Body of pancreas (tissue), 4 donors: ENCODE measurements at regions not wholly inside any gene's neighbourhood (a gene's known extent, or its start where the extent isn't known, plus 50 kb on each side); places are given as distances from the start of the nearest gene placed in this dataset.

ENCODE experiments used
- POLR2A ChIP-seq, 3 donors: fragments of 450-650 bp; IDR thresholded peaks; one replicate each; pipeline ENCODE4 v1.6.1; 2016; ENCODE audit warnings: antibody characterized with exemption in 3 of 3, mild to moderate bottlenecking in 2 of 3
- TF ChIP-seq, protein P1 (sequence below), 7 experiments: fragments of 450-650 bp in 4 of 7; fragments of 200-600 bp in 3 of 7; sonication (generic) in 3 of 7; IDR thresholded peaks; one replicate each; pipeline ENCODE4 v1.5.1; 2016 to 2019; ENCODE audit warnings: antibody characterized with exemption in 7 of 7

DNA sequence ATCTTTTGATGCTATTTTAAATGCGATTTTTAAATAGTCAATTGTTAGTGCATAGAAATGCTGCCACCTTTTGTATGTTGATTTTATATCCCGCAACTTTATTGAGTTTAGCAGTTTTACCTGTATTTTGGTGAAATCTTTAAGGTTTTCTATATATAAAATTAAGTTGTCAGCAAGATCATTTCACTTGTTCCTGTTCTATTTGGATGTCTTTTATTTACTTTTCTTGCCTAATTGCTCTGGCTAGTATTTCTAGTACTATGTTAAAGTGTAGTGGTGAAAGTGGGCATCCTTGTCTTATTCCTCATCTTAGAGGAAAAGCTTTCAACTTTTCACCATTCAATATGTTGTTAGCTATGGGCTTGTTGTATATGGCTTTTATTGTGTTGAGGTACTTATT is 813.3 kb upstream of the CELF2 start:
- no peak for TF ChIP-seq POLR2A (IDR thresholded peaks at IDR 0.05)
- TF ChIP-seq, protein P1, sequence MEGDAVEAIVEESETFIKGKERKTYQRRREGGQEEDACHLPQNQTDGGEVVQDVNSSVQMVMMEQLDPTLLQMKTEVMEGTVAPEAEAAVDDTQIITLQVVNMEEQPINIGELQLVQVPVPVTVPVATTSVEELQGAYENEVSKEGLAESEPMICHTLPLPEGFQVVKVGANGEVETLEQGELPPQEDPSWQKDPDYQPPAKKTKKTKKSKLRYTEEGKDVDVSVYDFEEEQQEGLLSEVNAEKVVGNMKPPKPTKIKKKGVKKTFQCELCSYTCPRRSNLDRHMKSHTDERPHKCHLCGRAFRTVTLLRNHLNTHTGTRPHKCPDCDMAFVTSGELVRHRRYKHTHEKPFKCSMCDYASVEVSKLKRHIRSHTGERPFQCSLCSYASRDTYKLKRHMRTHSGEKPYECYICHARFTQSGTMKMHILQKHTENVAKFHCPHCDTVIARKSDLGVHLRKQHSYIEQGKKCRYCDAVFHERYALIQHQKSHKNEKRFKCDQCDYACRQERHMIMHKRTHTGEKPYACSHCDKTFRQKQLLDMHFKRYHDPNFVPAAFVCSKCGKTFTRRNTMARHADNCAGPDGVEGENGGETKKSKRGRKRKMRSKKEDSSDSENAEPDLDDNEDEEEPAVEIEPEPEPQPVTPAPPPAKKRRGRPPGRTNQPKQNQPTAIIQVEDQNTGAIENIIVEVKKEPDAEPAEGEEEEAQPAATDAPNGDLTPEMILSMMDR (IDR thresholded peaks at IDR 0.05) = no peak
